Mesodermal cell (in vitro differentiated cells): ENCODE measurements at regions not wholly inside any gene's neighbourhood (a gene's known extent, or its start where the extent isn't known, plus 50 kb on each side); places are given as distances from the start of the nearest gene placed in this dataset.

Source experiments
- H3K27ac ChIP-seq: 2 replicates; pipeline ENCODE4 v1.7.0; 2013; ENCODE audit warnings: mild to moderate bottlenecking, low read depth, low read length, moderate library complexity; ENCODE audit not compliant: severe bottlenecking
- H3K36me3 ChIP-seq: 2 replicates; pipeline ENCODE4 v1.7.1; 2013; ENCODE audit warnings: mild to moderate bottlenecking, low read length, moderate library complexity; ENCODE audit not compliant: control insufficient read depth, insufficient read depth
- H3K4me1 ChIP-seq: one replicate; pipeline ENCODE4 v1.7.1; 2013; ENCODE audit warnings: mild to moderate bottlenecking, low read length; ENCODE audit not compliant: insufficient read depth, control insufficient read depth, poor library complexity, severe bottlenecking
- H3K4me3 ChIP-seq: 2 replicates; pipeline ENCODE4 v1.7.0; 2013; ENCODE audit warnings: low read length, control low read depth, mild to moderate bottlenecking; ENCODE audit not compliant: insufficient read depth, poor library complexity, severe bottlenecking; ENCODE audit errors: extremely low read depth
- H3K9me3 ChIP-seq: 2 replicates; pipeline ENCODE4 v1.7.1; 2013; ENCODE audit warnings: mild to moderate bottlenecking, low read length, moderate library complexity; ENCODE audit not compliant: control insufficient read depth
- WGBS, 2 experiments: methylation state at CpG; one replicate each; pipeline ENCODE4 v1.1.5; 2013; ENCODE audit warnings: missing lambda C conversion rate in 2 of 2; ENCODE audit not compliant: insufficient coverage in 2 of 2; 5-methylcytosine and 5-hydroxymethylcytosine counted together

- H3K27ac ChIP-seq, result no peak overlapping the region
- WGBS, 2 experiments, result no CpG with 5 or more reads among the region's 1 CpG
- no peaks in the 10 kb centered on the region for H3K36me3 ChIP-seq
- no peaks in the 10 kb centered on the region for H3K9me3 ChIP-seq
- no peaks in the 10 kb centered on the region for H3K4me1 ChIP-seq
- no peak overlapping the region for H3K4me3 ChIP-seq
Observed at GRCh38 chr4:134278675-134279074, 77.1 kb upstream of the PABPC4L start.

GRCh38 chr4:134276476-134276875, 74.9 kb upstream of the PABPC4L start:
- Histone ChIP-seq H3K27ac (no peak overlapping the region), H3K4me3 (no peak overlapping the region), H3K9me3 (no peaks in the 10 kb centered on the region), H3K4me1 (no peaks in the 10 kb centered on the region), H3K36me3 (no peaks in the 10 kb centered on the region)
- 93% methylated on average over 2 of the region's 2 CpGs; no CpG with 5 or more reads in 1 of the 2 experiments for WGBS, 2 experiments

GRCh38 chr4:134260126-134260525, 58.5 kb upstream of the PABPC4L start:
- H3K4me1 ChIP-seq, result no peaks in the 10 kb centered on the region
- WGBS, 2 experiments, result 80 to 100% methylated on average over 1 of the region's 1 CpG

More at GRCh38 chr4:134260126-134260525, 58.5 kb upstream of the PABPC4L start:
- Histone ChIP-seq H3K27ac (no peak overlapping the region), H3K4me3 (no peak overlapping the region), H3K36me3 (no peaks in the 10 kb centered on the region), H3K9me3 (no peaks in the 10 kb centered on the region)
